ENCODE measurements at regions not wholly inside any gene's neighbourhood (a gene's known extent, or its start where the extent isn't known, plus 50 kb on each side); places are given as distances from the start of the nearest gene placed in this dataset.

- H2BK5ac ChIP-seq (ENCODE audit: low read depth, low read length) = no peak overlapping the region
Measured at GRCh38 chr7:42549866-42550485, 313.0 kb upstream of the GLI3 start.

More at GRCh38 chr7:42549866-42550485, 313.0 kb upstream of the GLI3 start:
- H4K20me1 ChIP-seq (replicated peaks in 1 of 2; ENCODE audit: control insufficient read depth in 1 of 2, insufficient read depth in 2 of 2, low read length in 2 of 2) = no peaks in the 10 kb centered on the region
- ChIA-PET CTCF (ENCODE audit: partially characterized antibody) (no interaction called here), POLR2A (ENCODE audit: partially characterized antibody) (no interaction called here)
- H4K5ac ChIP-seq (ENCODE audit: insufficient read length, low read depth, low read length) = no peak overlapping the region
- H3K4me2 ChIP-seq (ENCODE audit: insufficient read depth in 1 of 2, low read depth in 2 of 2, low read length in 2 of 2) = no peak overlapping the region
- DNase-seq (ENCODE audit: low read depth in 1 of 2, low spot score in 2 of 2) (no peak), FAIRE-seq (no peak)
- TF ChIP-seq ASH2L (IDR thresholded peaks at IDR 0.05; ENCODE audit: low read length) (no peak), RBBP5 (IDR thresholded peaks at IDR 0.05; ENCODE audit: borderline replicate concordance, low read depth, low read length) (no peak), FOSL1 (IDR thresholded peaks at IDR 0.05; ENCODE audit: insufficient read depth, low read depth, low read length) (no peak), SUZ12 (IDR thresholded peaks at IDR 0.05; ENCODE audit: low read length) (no peak), GABPA (IDR thresholded peaks at IDR 0.05; ENCODE audit: borderline replicate concordance, insufficient read depth, low read length) (no peak)
- no peak overlapping the region for H3K27ac ChIP-seq (ENCODE audit: low read depth, low read length)
- peaks cover 28 to 38% of the 10 kb centered on the region in 2 experiments for H3K9me3 ChIP-seq (ENCODE audit: insufficient read depth in 2 of 2, low read depth in 1 of 2, low read length in 1 of 2)
- H3K14ac ChIP-seq (ENCODE audit: insufficient read length) = no peak overlapping the region
- H2BK120ac ChIP-seq (replicated peaks; ENCODE audit: low read depth, low read length) = no peak overlapping the region
- no peak overlapping the region for H2AFZ ChIP-seq (ENCODE audit: low read length)
- H3K4me1 ChIP-seq (replicated peaks in 1 of 4; ENCODE audit: control insufficient read depth in 3 of 4, insufficient read depth in 4 of 4, low read length in 3 of 4) = no peaks in the 10 kb centered on the region
- no peak overlapping the region for H3K56ac ChIP-seq (replicated peaks; ENCODE audit: insufficient read length, low read depth, low read length)
- no peak overlapping the region for H3K4ac ChIP-seq (replicated peaks; ENCODE audit: insufficient read length, low read depth, low read length)
- H3K23ac ChIP-seq (ENCODE audit: insufficient read length) = no peak overlapping the region
- no peak overlapping the region for H4K91ac ChIP-seq (replicated peaks; ENCODE audit: insufficient read length, low read length)
- no peak overlapping the region for H2BK15ac ChIP-seq (ENCODE audit: low read length)
- 90% methylated on average over 3 of the region's 3 CpGs; no CpG with 5 or more reads in 1 of the 2 experiments for WGBS, 2 experiments (ENCODE audit: extremely low coverage in 1 of 2, insufficient coverage in 1 of 2, insufficient read length in 1 of 2, insufficient replicate concordance in 2 of 2, low coverage in 1 of 2, low lambda C conversion rate in 2 of 2, missing lambda C conversion rate in 1 of 2)
- H3K4me3 ChIP-seq (ENCODE audit: extremely low read depth in 1 of 4, insufficient read depth in 2 of 4, low read depth in 3 of 4, low read length in 4 of 4) = no peak overlapping the region
- H3K9ac ChIP-seq (replicated peaks in 1 of 4; ENCODE audit: extremely low read depth in 1 of 4, low read depth in 3 of 4, low read length in 3 of 4) = no peak overlapping the region
- H4K8ac ChIP-seq (ENCODE audit: extremely low read depth, insufficient read depth, low read length) = no peak overlapping the region
- H3K27me3 ChIP-seq (replicated peaks in 1 of 4; ENCODE audit: control insufficient read depth in 3 of 4, extremely low read depth in 1 of 4, insufficient read depth in 3 of 4, low read length in 3 of 4) = no peaks in the 10 kb centered on the region
- H2AK5ac ChIP-seq (ENCODE audit: low read depth, low read length) = no peak overlapping the region
- H3K36me3 ChIP-seq (ENCODE audit: control insufficient read depth in 2 of 4, insufficient read depth in 4 of 4, low read length in 3 of 4) = no peaks in the 10 kb centered on the region; a peak in 1 of 8 replicates
- no peak overlapping the region for H3K18ac ChIP-seq (ENCODE audit: extremely low read depth, low read length)
- no peak overlapping the region for H2BK20ac ChIP-seq (ENCODE audit: low read length)
- H3K79me2 ChIP-seq (ENCODE audit: control insufficient read depth in 1 of 2, insufficient read depth in 2 of 2, low read length in 2 of 2) = no peaks in the 10 kb centered on the region
- no peaks in the 10 kb centered on the region for H3K23me2 ChIP-seq (ENCODE audit: low read depth, low read length)
- H2BK12ac ChIP-seq (ENCODE audit: low read depth, low read length) = no peak overlapping the region
- H3K79me1 ChIP-seq (ENCODE audit: low read depth, low read length) = no peaks in the 10 kb centered on the region

All from H1 (cell line).